Loucy (cell line): ENCODE measurements at regions not wholly inside any gene's neighbourhood (a gene's known extent, or its start where the extent isn't known, plus 50 kb on each side); places are given as distances from the start of the nearest gene placed in this dataset.

Source experiments
- H2AFZ ChIP-seq: fragments of 200-600 bp; sonication (generic); 2 replicates; pipeline ENCODE4 v1.6.0; 2016; ENCODE audit warnings: antibody characterized with exemption, mild to moderate bottlenecking, low read length, moderate library complexity
- H3F3A ChIP-seq: fragments of 200-600 bp; 2 replicates; pipeline ENCODE4 v1.6.0; 2016; ENCODE audit warnings: antibody characterized with exemption, low read depth, mild to moderate bottlenecking
- H3K27me3 ChIP-seq: fragments of 200-600 bp; sonication (generic); 2 replicates; pipeline ENCODE4 v1.6.1; 2014; ENCODE audit warnings: low read length, mild to moderate bottlenecking; ENCODE audit not compliant: insufficient read depth, poor library complexity, severe bottlenecking
- H3K36me3 ChIP-seq: fragments of 200-600 bp; sonication (generic); 2 replicates; pipeline ENCODE4 v1.6.1; 2016; ENCODE audit warnings: low read length; ENCODE audit not compliant: insufficient read depth
- H3K4me1 ChIP-seq: fragments of 200-600 bp; sonication (generic); 2 replicates; pipeline ENCODE4 v1.5.1; 2014; ENCODE audit warnings: low read length, mild to moderate bottlenecking; ENCODE audit not compliant: insufficient read depth, poor library complexity, severe bottlenecking
- H3K4me2 ChIP-seq: fragments of 200-600 bp; sonication (generic); 2 replicates; pipeline ENCODE4 v1.6.0; 2014; ENCODE audit warnings: antibody characterized with exemption, low read length, low read depth, mild to moderate bottlenecking; ENCODE audit not compliant: poor library complexity, severe bottlenecking
- H3K4me3 ChIP-seq: fragments of 200-600 bp; sonication (generic); 2 replicates; pipeline ENCODE4 v1.5.1; 2014; ENCODE audit warnings: low read length, mild to moderate bottlenecking, mixed read lengths; ENCODE audit not compliant: poor library complexity, severe bottlenecking
- H3K79me2 ChIP-seq: fragments of 200-600 bp; sonication (generic); 2 replicates; pipeline ENCODE4 v1.6.1; 2014; ENCODE audit warnings: low read length; ENCODE audit not compliant: insufficient read depth
- H3K9ac ChIP-seq: fragments of 200-600 bp; sonication (generic); 2 replicates; pipeline ENCODE4 v1.6.0; 2014; ENCODE audit warnings: mild to moderate bottlenecking, low read depth, low read length, moderate library complexity; ENCODE audit not compliant: poor library complexity, severe bottlenecking
- H3K9me2 ChIP-seq: fragments of 200-600 bp; sonication (generic); replicated peaks from 2 replicates; pipeline ENCODE4 v1.6.1; 2016; ENCODE audit warnings: low read depth, low read length, mixed read lengths
- H3K9me3 ChIP-seq: fragments of 200-600 bp; sonication (generic); 2 replicates; pipeline ENCODE4 v1.6.1; 2014; ENCODE audit warnings: mild to moderate bottlenecking, antibody characterized with exemption, low read length, low read depth; ENCODE audit not compliant: insufficient read depth
- H4K20me1 ChIP-seq: fragments of 200-600 bp; sonication (generic); 2 replicates; pipeline ENCODE4 v1.6.0; 2014; ENCODE audit warnings: antibody characterized with exemption, low read length, mild to moderate bottlenecking; ENCODE audit not compliant: insufficient read depth, poor library complexity, severe bottlenecking
- EZH2phosphoT487 ChIP-seq: fragments of 200-600 bp; IDR thresholded peaks from 2 replicates; pipeline ENCODE4 v1.6.1; 2018; ENCODE audit warnings: antibody characterized with exemption, mild to moderate bottlenecking, moderate library complexity, borderline replicate concordance
- TF ChIP-seq, protein P1 (sequence below): fragments of 200-600 bp; sonication (generic); conservative IDR thresholded peaks from 2 replicates; pipeline ENCODE4 v1.5.1; 2014; ENCODE audit warnings: mild to moderate bottlenecking, antibody characterized with exemption, low read length

DNA sequence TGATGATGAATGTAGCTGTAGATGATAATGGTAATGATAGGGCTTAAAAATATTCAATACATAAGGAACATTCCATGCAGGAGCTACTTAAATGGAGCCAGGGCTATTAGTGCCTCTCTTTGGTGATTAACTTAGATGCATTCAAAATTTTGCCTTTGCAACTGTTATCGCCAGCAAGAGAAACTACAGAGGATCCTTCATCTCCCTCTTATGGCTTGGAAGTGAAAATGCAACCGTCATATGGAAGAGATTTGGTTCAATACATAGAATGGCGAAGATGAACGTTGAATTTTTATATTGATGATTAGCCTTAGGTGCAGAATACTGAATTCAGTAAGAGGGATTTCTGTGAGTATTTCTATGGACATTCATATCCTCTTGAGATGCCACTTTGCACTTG is 134.5 kb upstream of the NLGN4X start:
- Histone ChIP-seq H3F3A (no peaks in the 10 kb centered on the region), H3K79me2 (no peaks in the 10 kb centered on the region), H3K4me3 (no peak overlapping the region), H3K4me2 (no peak overlapping the region), H3K4me1 (no peaks in the 10 kb centered on the region), H4K20me1 (no peaks in the 10 kb centered on the region), H3K36me3 (no peaks in the 10 kb centered on the region), H3K9me3 (no peaks in the 10 kb centered on the region), H3K27me3 (no peaks in the 10 kb centered on the region), H3K9me2 (no peaks in the 10 kb centered on the region), H3K9ac (no peak overlapping the region), H2AFZ (no peak overlapping the region)
- TF ChIP-seq, protein P1, sequence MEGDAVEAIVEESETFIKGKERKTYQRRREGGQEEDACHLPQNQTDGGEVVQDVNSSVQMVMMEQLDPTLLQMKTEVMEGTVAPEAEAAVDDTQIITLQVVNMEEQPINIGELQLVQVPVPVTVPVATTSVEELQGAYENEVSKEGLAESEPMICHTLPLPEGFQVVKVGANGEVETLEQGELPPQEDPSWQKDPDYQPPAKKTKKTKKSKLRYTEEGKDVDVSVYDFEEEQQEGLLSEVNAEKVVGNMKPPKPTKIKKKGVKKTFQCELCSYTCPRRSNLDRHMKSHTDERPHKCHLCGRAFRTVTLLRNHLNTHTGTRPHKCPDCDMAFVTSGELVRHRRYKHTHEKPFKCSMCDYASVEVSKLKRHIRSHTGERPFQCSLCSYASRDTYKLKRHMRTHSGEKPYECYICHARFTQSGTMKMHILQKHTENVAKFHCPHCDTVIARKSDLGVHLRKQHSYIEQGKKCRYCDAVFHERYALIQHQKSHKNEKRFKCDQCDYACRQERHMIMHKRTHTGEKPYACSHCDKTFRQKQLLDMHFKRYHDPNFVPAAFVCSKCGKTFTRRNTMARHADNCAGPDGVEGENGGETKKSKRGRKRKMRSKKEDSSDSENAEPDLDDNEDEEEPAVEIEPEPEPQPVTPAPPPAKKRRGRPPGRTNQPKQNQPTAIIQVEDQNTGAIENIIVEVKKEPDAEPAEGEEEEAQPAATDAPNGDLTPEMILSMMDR, result peak; percentile 39
- TF ChIP-seq EZH2phosphoT487, result no peak

DNA sequence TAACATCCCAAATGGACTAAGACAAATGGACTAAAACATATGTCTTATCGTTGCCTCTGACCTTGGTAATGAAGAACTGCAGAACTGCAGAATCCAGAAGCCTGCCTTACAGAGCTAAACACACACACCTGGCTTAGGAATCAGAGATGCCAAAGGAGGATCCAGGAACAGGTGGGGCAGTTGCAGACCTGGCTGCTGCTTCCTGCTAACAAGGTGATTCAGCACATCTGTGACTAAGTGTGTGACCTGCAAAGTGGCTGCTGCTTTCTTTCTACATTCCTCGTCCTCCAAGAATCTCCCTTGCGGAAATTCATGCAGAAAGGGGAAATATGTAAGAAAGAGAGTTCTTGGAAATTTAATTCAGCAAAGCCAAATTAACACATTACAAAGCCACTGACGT is 96.8 kb upstream of the NLGN4X start:
- Histone ChIP-seq H3K9ac (no peak overlapping the region), H3K4me1 (no peaks in the 10 kb centered on the region), H3K79me2 (no peaks in the 10 kb centered on the region), H3K4me3 (no peak overlapping the region), H3K9me2 (no peaks in the 10 kb centered on the region), H3K27me3 (no peaks in the 10 kb centered on the region), H2AFZ (no peak overlapping the region), H3K9me3 (no peaks in the 10 kb centered on the region), H3F3A (no peaks in the 10 kb centered on the region), H3K36me3 (no peaks in the 10 kb centered on the region), H3K4me2 (no peak overlapping the region), H4K20me1 (no peaks in the 10 kb centered on the region)
- TF ChIP-seq, protein P1, result no peak
- TF ChIP-seq EZH2phosphoT487, result no peak

DNA sequence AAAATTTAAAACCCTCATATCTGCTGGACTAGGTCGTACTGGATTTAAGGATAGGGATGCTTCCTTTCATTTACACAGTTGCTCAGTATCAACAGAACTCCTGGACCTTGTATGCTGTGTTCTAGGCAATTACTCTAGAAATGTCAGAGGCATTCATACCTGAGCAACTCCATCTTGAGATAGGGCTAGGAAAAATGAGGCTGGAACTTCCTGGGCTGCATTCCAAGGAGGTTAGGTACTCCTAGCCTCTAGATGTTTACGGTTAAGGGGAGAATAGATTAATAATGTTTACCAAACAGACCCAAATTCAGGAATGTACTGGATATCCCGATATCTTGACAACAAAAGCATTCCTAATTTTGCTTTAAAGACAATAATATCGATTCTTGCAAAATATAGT is 84.7 kb upstream of the NLGN4X start:
- H3K9me2 ChIP-seq, result no peaks in the 10 kb centered on the region
- H3K9ac ChIP-seq, result no peak overlapping the region
- H3K36me3 ChIP-seq, result no peaks in the 10 kb centered on the region
- H3K9me3 ChIP-seq, result no peaks in the 10 kb centered on the region
- no peak overlapping the region for H2AFZ ChIP-seq
- no peaks in the 10 kb centered on the region for H3K79me2 ChIP-seq
- H3K4me2 ChIP-seq, result no peak overlapping the region
- no peaks in the 10 kb centered on the region for H3F3A ChIP-seq
- no peaks in the 10 kb centered on the region for H4K20me1 ChIP-seq
- H3K27me3 ChIP-seq, result no peaks in the 10 kb centered on the region
- TF ChIP-seq, protein P1, result no peak
- no peak for TF ChIP-seq EZH2phosphoT487
- H3K4me1 ChIP-seq, result no peaks in the 10 kb centered on the region
- H3K4me3 ChIP-seq, result no peak overlapping the region
